DMS53 treated with DMSO at 0.1 percent for 48 hours (cell line): ENCODE measurements at regions not wholly inside any gene's neighbourhood (a gene's known extent, or its start where the extent isn't known, plus 50 kb on each side); places are given as distances from the start of the nearest gene placed in this dataset.

ENCODE experiments used
- DNase-seq: peaks from one replicate; lab custom pipeline; 2025; ENCODE audit not compliant: unreplicated experiment; lab: John Stamatoyannopoulos, UW

DNA sequence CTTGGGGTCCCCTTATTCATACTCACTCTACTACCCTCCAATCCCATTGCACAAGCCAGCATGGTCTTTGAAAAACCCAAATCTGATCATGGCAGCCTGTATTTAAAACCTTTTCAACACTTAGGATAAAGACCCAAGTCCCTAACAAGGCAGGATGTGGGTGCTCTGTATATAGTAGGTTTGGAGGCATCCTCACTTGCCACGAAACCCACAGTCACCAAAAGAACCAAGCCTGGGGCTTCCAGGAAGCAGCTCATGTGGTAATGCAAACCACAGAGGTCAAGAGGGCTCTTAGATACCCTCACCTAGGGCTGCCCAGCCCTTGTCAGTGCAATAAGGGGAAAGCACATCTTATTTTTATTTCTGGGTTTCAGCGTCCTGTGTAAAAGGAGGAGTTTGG, 218.6 kb upstream of the ASIC2 start:
- no peak for DNase-seq

DNA sequence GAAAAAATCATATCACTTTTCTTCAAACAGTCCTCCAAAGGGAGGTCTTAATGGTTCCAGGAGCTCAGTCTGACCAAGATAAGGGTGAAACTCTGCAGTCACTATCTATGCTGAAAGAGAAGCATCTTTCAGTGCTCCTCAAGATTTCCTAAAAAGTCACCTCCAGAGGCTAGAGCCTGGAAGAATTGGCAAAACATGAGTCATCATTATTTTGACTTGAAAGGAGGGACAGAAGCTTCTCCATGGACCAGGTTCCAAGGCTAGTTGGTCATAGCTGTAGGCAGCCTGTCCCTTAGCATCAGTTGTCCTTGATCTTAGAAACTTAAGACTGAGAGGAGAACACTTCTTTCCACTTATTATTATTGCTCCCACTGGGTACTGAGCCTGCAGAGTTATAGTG, 219.0 kb upstream of the ASIC2 start:
- DNase-seq = no peak

DNA sequence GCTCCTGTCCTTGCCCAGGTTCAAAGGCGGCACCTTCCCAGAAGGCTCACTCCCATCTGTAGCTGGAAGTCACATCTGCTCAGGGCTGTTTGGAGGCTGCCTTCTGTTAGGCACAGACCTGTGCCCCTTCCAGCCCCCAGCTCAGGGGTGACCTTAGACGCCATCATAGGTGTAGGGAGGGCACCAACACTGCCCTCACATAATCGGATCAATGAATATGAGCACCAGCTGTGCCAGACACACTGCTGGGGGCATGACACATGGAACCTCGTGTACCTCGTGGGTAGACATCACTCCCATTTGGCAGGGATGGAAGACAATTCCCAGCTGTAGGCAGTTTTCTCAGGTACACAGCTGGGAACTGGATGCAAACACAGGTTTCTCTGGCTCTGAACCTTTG, 220.7 kb upstream of the ASIC2 start:
- no peak for DNase-seq

DNA sequence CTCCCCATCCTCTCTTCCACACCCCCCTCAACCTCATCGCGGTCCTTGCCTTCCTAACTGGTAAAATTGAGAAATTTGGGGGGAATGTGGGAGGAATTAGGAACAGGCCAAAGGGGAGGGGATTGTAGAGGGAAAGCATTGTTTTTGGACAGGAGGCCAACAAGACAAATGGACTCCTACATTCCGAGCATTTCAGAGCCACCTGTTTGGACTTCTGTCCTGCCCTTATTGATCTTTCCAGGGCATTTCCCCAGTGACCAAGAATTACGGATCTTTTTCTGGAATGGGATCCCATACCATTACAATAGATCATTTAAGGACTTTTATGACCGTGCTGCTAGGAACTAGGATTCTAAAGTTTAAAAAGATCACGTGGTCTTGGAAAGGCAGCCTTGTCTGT, 221.3 kb upstream of the ASIC2 start:
- no peak for DNase-seq

DNA sequence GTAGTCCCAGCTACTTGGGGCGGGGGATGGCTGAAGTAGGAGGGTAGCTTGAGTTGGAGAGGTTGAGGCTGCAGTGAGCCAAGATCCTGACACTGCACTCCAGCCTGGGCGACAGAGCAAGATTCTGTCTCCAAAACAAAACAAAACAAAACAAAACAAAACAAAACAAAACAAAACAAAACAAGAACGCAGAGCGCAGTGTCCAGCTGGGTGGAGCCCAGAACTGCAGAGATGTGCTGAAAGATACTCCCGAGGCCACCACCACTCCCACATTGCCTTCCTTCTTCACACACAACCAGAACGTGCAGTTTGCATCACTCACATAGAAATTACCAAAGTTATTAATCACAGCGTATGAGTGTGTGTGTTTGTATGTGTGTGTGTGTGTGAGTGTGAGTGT, 222.9 kb upstream of the ASIC2 start:
- DNase-seq = no peak

DNA sequence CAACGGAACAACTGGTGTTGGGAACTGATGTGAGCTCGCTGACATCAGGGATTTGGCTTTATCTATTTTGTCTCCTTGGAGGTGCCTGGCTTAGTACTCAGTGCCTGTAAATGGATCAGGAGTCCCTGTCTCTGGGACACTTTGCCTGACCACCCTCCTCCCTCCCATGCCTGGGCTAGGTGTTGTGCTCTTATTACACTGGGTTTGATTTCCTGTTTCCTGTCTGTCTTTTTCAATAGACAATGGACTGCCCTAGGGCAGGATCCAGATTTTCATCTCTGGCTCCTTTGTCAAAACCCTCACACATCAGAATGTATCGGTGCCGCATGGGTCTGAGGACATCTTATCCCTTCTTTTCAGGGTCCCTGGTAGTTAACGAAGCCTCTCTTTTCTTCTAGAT, 223.6 kb upstream of the ASIC2 start:
- no peak for DNase-seq

DNA sequence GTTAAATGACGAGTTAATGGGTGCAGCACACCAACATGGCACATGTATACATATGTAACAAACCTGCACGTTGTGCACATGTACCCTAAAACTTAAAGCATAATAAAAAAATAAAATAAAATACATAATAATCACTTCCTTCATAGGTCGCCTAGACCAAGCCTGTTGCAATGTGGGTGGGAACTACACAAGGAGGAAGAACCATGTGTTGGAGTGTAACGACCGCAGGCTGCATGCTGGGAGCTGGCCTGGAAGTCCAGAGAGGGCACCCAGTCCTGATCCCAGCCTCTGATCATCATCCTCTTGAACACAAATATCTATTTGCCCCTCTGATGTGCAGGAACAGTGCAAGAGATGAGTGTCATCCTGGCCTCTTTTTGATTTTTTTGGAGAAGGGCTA, 224.7 kb upstream of the ASIC2 start:
- no peak for DNase-seq

DNA sequence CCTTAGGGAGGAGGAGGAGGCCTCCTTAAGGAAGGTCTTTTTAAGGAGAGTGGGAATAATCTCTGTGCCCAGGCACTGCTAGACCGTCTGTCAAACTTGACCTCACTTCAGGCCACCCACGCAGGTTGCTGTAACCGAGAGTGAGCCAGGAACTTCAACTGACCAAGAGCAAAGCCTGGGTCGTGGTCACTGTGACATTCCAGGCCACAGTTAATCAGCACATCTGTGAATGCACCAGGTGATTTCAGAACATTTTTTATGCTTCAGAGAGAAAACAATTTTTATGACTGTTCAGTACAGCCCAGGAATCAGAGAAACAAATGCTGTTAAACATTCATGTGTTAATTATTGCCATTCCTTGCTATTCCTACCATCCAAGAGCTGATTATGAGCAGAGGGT, 226.6 kb upstream of the ASIC2 start:
- DNase-seq = no peak

DNA sequence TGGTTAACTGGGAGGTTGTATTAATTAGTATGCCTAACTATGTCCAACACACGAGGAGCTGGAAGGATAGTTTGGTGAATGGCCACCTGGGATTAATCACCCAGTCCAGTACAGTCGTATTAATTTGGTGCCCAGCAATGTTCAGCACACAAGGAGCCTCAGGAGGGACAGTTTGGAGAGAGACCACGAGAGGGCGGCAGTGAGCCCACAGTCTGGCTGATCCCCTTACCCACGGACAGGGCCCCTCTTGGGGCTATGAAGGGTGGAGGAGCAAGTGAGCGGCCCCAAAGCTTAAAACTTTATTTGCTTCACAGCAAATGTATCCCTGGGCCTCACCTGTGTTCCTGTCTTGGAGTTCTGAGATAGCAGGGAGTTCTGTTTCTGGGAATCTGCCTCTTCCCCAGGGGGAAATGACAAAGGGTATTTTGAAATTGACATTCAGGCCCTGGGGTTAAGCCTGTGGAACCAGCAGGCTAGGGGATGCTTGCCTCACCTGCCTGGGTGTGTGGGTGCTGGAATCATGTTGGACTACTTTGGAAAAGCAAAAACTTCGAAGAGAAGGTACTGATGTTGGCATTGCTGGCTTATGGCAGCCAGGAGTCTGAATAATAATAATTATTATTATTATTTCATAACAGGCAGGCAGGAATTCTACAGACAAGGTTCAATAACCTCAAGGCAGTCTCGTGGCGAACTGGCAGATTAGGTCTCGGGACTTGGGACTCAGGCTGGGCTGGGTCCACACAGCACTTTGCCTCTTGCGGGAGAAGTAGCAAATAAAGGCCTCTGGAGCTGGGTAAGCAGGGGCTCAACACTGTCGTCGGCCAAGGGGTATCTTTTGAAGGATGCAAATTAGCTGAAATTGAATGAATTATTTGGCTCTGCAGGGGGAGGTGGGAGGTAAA, 227.6 kb upstream of the ASIC2 start:
- no peak for DNase-seq

DNA sequence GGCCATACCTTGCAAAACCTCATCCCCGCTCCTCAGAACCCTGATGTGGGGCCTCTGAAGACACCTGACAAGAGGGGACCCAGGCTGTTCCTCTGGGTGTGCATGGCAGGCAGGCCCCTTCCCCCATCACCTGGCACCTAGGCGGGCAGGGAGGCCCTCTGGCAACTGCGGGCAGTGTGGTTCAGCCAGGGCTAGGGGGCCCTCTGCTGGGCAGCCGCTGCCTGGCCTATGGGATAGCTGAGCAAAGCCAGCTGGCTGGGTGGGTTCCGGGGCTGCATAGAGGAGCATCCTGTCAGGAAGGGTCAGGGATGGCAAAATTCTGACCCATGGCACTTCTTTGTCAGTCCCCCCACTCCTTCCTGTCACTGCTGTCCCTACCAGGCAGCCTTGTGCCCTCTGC, 228.7 kb upstream of the ASIC2 start:
- DNase-seq = no peak

DNA sequence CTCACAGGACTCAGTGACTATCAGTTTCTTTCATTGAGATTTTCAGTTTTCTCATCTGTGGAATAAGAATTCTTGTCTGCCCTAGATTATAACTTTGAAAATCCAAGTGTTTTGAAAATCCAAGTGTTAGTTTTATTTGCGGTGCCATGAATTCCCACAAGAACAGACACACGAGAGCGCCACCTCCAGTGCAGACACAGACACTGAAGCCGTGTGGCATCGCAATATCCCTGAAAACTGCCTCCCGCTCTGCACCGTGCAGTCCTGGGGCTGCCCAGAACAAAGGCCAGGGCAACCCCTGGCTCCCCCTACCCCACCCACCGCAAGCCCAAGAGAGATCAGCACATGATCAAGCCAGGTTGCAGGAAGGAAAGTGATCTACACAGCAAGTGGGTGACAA, 229.5 kb upstream of the ASIC2 start:
- DNase-seq = no peak

DNA sequence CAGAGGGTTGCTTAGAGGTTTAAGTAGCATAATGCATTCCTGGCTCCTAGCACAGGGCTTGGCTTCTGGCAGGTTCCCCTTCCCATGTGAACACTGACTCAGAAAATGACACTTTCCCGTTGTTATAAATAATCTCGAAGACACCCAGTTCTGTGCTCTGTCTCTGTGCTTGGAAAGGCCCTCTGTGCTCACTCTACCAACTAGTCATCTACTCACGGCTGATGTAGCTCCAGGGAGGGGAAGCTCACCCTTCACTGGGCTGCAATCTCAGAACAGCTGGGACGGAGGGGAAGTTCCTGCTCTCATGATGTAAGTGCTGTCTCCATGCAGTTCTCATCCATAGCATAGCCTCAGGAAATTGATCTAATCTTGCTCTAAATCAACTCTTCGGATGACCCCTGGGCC, 230.5 kb upstream of the ASIC2 start:
- no peak for DNase-seq

DNA sequence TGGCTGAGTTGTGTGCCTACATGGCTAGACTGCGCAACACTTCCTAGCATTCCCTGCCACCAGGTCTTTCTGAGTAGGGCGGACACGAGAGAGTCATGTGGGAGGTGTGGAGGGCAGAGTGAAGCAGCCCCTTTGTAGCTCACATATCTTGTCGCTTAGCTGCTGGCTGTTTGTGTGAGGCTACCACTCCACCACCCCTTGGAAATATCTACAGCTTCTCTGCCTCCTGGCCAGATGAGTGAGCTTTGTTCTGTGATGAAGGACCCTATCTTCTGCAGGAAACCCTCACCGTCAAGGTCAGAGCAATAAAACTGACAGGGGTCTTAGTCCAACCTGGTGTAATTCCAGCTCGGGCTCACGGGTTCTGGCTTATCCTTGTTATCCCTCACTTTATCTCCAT, 232.1 kb upstream of the ASIC2 start:
- no peak for DNase-seq

DNA sequence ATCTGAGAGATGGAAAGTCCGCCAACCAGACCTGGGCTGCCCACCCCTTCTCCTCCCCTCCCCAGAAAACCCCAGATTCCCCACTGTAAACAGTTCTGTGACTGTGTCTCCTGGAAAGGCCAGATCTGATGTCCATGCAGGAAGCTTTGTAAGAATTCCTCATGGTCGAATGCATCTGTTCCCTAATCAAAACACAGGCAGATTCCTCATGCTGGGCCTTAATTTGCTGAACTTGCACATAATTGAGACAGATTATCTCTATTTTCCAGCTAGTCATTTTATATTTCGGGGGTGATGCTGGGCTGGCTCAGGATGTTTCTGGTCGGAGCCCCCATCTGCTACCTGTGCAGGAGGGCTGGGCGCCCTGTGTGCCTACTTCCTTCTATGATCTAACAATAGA, 233.6 kb upstream of the ASIC2 start:
- no peak for DNase-seq

DNA sequence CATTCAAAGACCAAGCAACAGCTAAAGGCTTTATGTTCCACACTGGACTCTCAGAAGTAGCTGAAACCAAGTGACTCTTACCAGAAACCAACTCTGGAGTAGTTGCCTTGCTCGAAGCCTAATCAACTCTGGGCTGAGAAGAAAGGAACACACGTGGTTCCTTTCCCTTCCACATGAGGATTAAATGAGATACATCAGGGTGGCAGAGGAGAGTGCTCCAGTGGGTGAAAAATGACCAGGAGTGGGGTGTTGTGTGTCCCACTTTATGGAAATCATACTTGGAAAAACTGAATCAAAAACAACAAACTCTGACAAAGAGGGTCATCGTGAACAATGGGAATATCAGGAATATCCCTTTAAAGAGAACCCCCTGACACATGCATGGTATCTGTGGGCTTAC, 234.2 kb upstream of the ASIC2 start:
- no peak for DNase-seq

DNA sequence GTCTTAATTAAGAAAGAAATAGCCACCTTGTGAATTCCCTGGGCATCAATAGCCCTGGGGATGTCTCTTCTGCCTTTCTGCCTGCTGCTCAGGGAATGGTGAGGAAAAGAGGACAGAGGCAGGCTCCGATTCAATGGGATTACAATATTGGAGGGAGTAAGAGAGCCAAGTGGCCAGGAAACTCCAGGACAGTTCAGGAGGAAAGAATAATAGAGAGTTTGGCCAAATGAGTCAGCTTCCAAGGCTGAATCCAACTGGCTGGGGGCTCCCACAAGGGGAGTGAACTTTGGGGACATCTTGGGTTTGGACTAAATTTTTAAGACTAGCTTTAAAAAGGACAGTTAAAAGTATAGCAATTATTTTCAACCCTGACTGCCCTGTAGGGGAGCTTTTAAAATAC, 235.8 kb upstream of the ASIC2 start:
- no peak for DNase-seq

DNA sequence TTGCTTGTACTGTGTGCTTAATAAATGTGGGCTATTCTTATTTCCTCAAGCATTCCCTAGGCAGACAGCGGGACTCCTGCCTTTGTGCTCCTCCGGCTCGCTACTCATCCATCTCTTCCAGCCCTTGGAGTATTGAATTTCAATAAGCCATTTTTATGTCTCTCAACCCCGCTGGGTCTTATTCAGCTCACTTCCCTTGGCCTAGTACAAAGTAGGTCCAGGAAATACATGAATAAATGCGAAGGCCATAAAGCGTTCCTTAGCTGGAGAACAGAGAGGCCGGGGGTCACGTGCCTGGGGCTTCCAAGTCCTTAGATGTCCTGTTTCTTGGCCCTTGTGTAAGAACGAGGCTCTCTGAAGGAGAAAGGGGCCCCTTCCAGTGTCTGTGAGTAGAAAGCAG, 236.7 kb upstream of the ASIC2 start:
- DNase-seq = no peak

DNA sequence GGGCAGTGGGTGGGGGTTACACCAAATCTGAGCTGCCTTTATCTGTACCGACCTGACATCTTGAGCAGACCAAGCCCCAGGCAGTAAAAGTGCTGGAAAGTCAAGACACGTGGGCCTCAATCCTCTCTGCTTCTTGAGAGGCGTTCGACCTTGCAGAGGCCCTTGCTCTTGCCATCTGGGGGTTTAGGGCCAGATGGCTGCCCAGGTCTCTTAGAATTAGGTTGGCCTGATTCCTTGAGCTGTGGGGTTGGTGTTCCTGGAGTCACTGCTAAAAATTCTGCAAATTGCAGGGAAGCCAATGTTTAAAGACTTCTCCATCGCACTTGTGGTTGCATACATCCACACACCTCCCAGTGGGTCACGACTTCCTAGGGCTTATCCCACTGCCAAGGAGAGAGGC, 238.2 kb upstream of the ASIC2 start:
- no peak for DNase-seq

DNA sequence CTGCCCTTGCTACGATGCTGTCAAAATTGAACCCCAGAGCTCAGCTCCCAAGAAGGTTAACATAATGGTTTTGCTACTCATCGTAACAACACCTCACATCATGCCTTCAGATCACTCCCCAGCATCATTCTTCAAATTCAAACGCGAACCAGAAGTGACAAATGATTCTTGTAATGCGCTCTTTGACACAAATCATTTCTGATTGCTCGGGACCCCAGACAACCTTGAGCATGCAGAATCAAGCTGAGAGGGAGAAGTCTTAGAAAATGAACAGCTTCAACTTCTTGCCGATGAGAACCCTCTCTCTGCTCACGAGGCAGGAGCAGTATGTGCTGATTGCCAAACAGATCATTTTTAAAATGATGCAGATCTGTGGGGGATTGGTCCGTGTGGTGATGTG, 241.0 kb upstream of the ASIC2 start:
- no peak for DNase-seq

DNA sequence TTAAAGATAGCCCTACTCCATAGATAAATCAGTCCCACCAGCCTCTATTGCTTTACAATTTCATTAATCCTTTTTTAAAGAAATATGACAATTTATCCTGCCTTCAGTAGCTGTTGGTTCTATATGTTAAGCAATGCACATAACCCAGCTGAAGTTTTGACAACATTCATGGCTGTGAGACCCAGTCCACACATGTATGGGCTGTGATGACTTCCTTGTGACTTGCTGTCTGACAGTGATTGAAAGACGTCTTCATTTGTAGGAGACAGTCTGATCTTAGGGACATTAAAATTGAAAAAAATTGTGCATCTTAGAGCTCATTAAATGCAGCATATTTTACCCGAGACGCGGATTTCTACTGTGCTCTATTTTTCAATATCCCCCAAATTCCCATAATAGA, 252.0 kb upstream of the ASIC2 start:
- no peak for DNase-seq

DNA sequence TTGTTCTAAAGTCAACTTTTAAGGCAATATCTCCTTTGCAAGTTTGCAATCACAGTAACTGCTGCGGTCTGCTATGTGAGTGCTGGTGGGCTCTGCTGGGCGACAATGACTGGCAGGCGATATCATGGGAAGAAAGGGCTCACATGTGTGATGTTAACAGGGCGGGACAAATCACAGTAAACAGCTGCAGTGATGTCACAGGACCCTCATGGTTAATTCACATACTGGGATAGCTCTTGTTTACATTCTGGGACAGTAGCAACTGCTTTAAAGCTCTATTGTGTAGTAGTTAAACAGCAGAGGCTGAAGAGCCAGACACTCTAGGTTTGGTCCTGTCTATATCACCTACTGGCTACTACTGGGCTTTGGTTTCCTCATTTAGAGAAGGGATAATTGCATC, 257.2 kb upstream of the ASIC2 start:
- no peak for DNase-seq

DNA sequence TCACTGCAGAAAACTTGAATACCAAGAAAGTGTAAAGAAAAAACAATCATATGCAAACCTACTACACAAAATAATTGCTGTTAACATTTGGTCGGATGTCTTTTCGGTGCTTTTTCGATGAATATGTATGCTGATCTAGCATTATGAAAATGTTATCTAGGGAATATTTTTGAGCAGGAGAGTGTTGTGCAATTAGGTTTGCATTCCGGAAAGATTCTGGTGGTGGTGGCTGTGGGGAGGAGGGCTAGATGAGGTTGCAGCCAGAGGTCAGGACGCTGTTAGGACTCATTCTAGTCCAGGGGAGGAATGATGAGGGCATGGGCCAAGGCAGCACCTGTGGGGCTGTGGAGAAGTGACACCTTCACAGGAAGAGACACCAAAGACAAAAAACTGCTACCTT, 258.0 kb upstream of the ASIC2 start:
- no peak for DNase-seq

DNA sequence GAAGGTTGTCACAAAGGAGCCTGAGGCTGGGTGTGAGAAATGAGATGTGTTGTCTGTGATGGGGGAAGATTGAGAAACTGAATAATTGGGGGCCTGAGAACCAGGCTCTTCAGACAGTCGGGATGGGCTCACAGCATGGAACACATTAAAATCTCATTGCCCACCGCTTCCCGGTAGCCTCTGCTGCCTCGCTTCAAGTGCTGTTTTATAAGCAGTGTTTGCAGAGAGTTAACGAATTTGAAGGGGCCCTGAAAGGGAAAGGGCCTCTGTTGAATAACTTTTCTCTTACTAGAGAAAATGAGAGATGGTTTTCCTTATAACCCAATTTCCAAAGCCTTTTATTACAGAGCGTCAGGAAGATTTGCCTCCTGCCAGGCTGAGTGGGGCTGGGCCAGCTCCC, 258.8 kb upstream of the ASIC2 start:
- DNase-seq = no peak
